Sigmoid colon (tissue), 6 donors: ENCODE measurements at regions not wholly inside any gene's neighbourhood (a gene's known extent, or its start where the extent isn't known, plus 50 kb on each side); places are given as distances from the start of the nearest gene placed in this dataset.

Experiments used
- DNase-seq: peaks from one replicate; pipeline ENCODE4 v3.0.0-alpha.2; 2019
- H3K27ac ChIP-seq, 4 donors: fragments of 200-600 bp; sonication (generic); one replicate each; pipeline ENCODE4 v1.5.1; 2016 to 2019; ENCODE audit warnings: mild to moderate bottlenecking in 1 of 4
- H3K27me3 ChIP-seq, 3 donors: fragments of 200-600 bp; sonication (generic); one replicate each; pipeline ENCODE4 v1.5.1; 2019; ENCODE audit warnings: mild to moderate bottlenecking in 1 of 3
- H3K36me3 ChIP-seq, 4 donors: fragments of 200-600 bp; sonication (generic); one replicate each; pipeline ENCODE4 v1.5.1; 2016 to 2019
- H3K4me1 ChIP-seq, 4 donors: fragments of 200-600 bp; sonication (generic); one replicate each; pipeline ENCODE4 v1.5.1; 2017 to 2019
- H3K4me3 ChIP-seq, 4 donors: fragments of 200-600 bp; sonication (generic); one replicate each; pipeline ENCODE4 v1.5.1; 2017 to 2019; ENCODE audit warnings: mild to moderate bottlenecking in 2 of 4, moderate library complexity in 1 of 4
- H3K9me3 ChIP-seq, 4 donors: fragments of 200-600 bp in 3 of 4; sonication (generic) in 3 of 4; one replicate each; pipeline versions ENCODE4 v1.5.1 to v1.6.1; 2013 to 2019
- CTCF ChIP-seq, 4 experiments: fragments of 450-650 bp in 3 of 4; fragments of 200-600 bp in 1 of 4; IDR thresholded peaks; one replicate each; pipeline ENCODE4 v1.5.1; 2016 to 2019; ENCODE audit warnings: antibody characterized with exemption in 4 of 4, mild to moderate bottlenecking in 3 of 4, moderate library complexity in 2 of 4
- EP300 ChIP-seq, 4 donors: sonication (generic); formaldehyde crosslinking; IDR thresholded peaks; one replicate each; pipeline ENCODE4 v1.6.1; 2017; ENCODE audit warnings: antibody characterized with exemption in 4 of 4
- POLR2A ChIP-seq, 2 donors: fragments of 450-650 bp; IDR thresholded peaks; one replicate each; pipeline ENCODE4 v1.6.1; 2016; ENCODE audit warnings: antibody characterized with exemption in 2 of 2, mild to moderate bottlenecking in 2 of 2, moderate library complexity in 2 of 2
- POLR2AphosphoS5 ChIP-seq, 4 donors: sonication (generic); formaldehyde crosslinking; IDR thresholded peaks; one replicate each; pipeline ENCODE4 v1.6.1; 2017; ENCODE audit warnings: antibody characterized with exemption in 4 of 4
- WGBS, 2 donors: extraction: QIAGEN DNeasy Blood & Tissue Kit; methylation state at CpG; one replicate each; pipeline ENCODE4 v1.1.7; 2013; 5-methylcytosine and 5-hydroxymethylcytosine counted together
- intact Hi-C: fragments of 100-400 bp; cut with DNase I; formaldehyde crosslinking; loops from one replicate; pipeline ENCODE4 v1.15.1; 2023
- donor health status: healthy with polysubstance abuse.
- donor health status: healthy.

- peaks cover 0 to 7% (median 2%) of the 10 kb centered on the region in 4 donors for H3K9me3 ChIP-seq
- H3K27ac ChIP-seq: peak overlapping the region; percentile 10 to 57 (median 50)
- no peaks in the 10 kb centered on the region for H3K36me3 ChIP-seq
- no peak for DNase-seq
- no peak for TF ChIP-seq POLR2AphosphoS5 (IDR thresholded peaks at IDR 0.05)
- TF ChIP-seq POLR2A (IDR thresholded peaks at IDR 0.05): no peak
- no peak for TF ChIP-seq EP300 (IDR thresholded peaks at IDR 0.05)
- TF ChIP-seq CTCF (IDR thresholded peaks at IDR 0.05): no peak
- intact Hi-C loops: no loop called here
- no peak overlapping the region for H3K4me3 ChIP-seq
- peaks cover 0 to 3% (median 0%) of the 10 kb centered on the region in 3 donors for H3K27me3 ChIP-seq
- 86 to 90% methylated on average over 7 of the region's 7 CpGs for WGBS, 2 donors
- H3K4me1 ChIP-seq: peaks cover 0 to 16% (median 11%) of the 10 kb centered on the region in 4 donors
Observed at GRCh38 chr22:27436591-27436990, 365.0 kb downstream of the MN1 start.

GRCh38 chr22:27437570-27437969, 364.0 kb downstream of the MN1 start:
- WGBS, 2 donors: 90% methylated on average over 4 of the region's 4 CpGs
- DNase-seq: no peak
- Histone ChIP-seq H3K27me3 (peaks cover 0 to 3% (median 0%) of the 10 kb centered on the region in 3 donors), H3K27ac (peak overlapping the region in 3 of 4 donors; percentile 40 to 46 (median 41)), H3K4me1 (peaks cover 0 to 16% (median 11%) of the 10 kb centered on the region in 4 donors), H3K4me3 (no peak overlapping the region), H3K9me3 (no peaks in the 10 kb centered on the region), H3K36me3 (no peaks in the 10 kb centered on the region)
- no peak for TF ChIP-seq POLR2AphosphoS5 (IDR thresholded peaks at IDR 0.05)
- TF ChIP-seq EP300 (IDR thresholded peaks at IDR 0.05): no peak
- no peak for TF ChIP-seq CTCF (IDR thresholded peaks at IDR 0.05)
- TF ChIP-seq POLR2A (IDR thresholded peaks at IDR 0.05): no peak
- intact Hi-C loops: no loop called here

DNA sequence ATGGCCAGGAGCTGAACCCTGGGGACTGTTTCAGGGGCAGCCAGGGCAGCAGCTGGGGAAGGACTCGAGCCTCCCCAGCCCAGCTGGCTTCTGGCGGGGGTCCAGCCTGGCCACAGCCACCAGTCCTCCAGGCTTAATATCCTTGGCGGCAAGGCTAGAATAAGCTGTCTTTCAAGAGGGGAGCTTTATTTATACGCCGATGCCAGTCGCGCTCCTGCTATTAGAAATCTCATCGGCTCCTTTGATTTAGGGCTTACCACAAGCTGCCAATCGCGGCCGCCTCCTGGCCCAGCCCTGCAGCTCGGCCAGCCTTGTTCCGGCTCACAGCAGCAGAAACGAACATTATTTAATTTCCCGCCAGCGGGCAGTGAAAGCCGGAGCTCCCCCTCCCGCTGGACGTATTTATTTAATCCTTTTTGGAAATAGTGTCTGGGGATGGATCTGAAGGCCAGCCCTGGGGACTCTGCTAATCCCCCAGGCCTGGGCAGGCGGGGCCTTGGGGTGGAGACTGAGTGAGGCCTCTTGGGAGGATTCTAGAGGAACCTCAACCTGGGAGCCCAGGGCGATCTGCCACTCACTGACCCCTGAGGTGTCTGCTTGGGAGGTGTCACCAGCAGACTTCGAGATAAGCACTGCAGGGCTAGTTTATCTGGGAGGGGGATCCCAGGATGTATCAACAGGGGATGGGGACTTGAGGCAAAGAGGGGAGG, 363.1 kb downstream of the MN1 start:
- H3K27me3 ChIP-seq: peaks cover 0 to 3% (median 0%) of the 10 kb centered on the region in 3 donors
- TF ChIP-seq CTCF (IDR thresholded peaks at IDR 0.05) (no peak), POLR2A (IDR thresholded peaks at IDR 0.05) (no peak), POLR2AphosphoS5 (IDR thresholded peaks at IDR 0.05) (peak in 1 of 4 donors; percentile 7)
- no peak overlapping the region for H3K4me3 ChIP-seq
- no peaks in the 10 kb centered on the region for H3K36me3 ChIP-seq
- intact Hi-C loops: no loop called here
- no peaks in the 10 kb centered on the region for H3K9me3 ChIP-seq
- peaks cover 0 to 16% (median 11%) of the 10 kb centered on the region in 4 donors for H3K4me1 ChIP-seq
- 12 to 44% methylated on average over 22 of the region's 22 CpGs for WGBS, 2 donors
- H3K27ac ChIP-seq: peak overlapping the region; percentile 20 to 46 (median 40)
- DNase-seq: peak; percentile 76

DNA sequence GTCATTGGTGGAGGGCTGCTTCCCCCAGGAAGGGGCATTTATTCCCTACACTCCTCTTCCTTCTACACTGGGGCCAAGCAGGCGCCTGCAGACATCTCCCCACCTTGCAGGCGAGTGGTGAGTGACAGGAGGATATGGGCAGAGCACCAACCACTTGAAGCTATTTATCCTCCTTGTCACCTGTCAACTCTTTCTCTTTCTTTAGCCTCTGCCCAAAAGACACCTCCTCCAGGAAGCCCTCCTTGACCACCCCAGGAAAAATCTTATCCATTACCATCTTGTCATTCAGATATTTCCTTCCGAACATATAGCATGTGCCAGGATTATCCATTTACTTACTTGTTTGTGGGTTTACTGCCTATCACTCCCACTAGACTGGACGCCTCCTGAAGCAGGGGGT, 362.4 kb downstream of the MN1 start:
- 57 to 69% methylated on average over 4 of the region's 4 CpGs for WGBS, 2 donors
- Histone ChIP-seq H3K36me3 (no peaks in the 10 kb centered on the region), H3K27me3 (peaks cover 0 to 3% (median 0%) of the 10 kb centered on the region in 3 donors), H3K9me3 (no peaks in the 10 kb centered on the region), H3K27ac (peak overlapping the region in 3 of 4 donors; percentile 40 to 46 (median 41)), H3K4me3 (no peak overlapping the region), H3K4me1 (peaks cover 0 to 16% (median 11%) of the 10 kb centered on the region in 4 donors)
- intact Hi-C loops: no loop called here
- no peak for DNase-seq
- TF ChIP-seq POLR2AphosphoS5 (IDR thresholded peaks at IDR 0.05) (no peak), EP300 (IDR thresholded peaks at IDR 0.05) (no peak), CTCF (IDR thresholded peaks at IDR 0.05) (no peak), POLR2A (IDR thresholded peaks at IDR 0.05) (no peak)
